Stimulated activated CD4-positive, alpha-beta T cell treated with anti-CD3 and anti-CD28 coated beads, TNF-alpha, amount 100 ng/mL, for 1 hour (primary cell): ENCODE measurements at regions not wholly inside any gene's neighbourhood (a gene's known extent, or its start where the extent isn't known, plus 50 kb on each side); places are given as distances from the start of the nearest gene placed in this dataset.

Source experiments
- DNase-seq, 3 donors: peaks; one replicate each; pipeline ENCODE4 v3.0.0-alpha.2; 2020; ENCODE audit warnings: low read depth in 3 of 3, low spot score in 1 of 3

GRCh38 chr11:116535994-116536393 lies 236.8 kb downstream of the BUD13 start:
- DNase-seq: no peak

DNA sequence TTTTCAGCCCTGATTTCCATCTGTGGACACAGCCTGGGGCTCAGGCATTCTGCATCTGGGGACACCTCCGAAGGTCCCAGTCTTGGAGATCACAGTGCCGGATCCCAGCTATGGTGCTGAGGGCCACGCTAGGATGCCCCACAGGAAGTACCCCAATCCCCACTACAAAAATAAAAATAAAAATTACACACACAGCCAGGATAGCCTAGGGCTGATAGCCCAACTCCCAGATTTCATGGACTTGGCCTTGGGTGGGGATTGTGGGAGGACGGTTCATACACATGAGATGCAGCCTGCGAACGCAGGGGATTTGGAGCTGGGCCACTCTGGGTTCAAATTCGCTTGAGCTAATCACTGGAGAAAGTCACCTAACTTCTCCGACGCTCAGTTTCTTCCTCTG lies 237.7 kb downstream of the BUD13 start:
- DNase-seq: no peak

DNA sequence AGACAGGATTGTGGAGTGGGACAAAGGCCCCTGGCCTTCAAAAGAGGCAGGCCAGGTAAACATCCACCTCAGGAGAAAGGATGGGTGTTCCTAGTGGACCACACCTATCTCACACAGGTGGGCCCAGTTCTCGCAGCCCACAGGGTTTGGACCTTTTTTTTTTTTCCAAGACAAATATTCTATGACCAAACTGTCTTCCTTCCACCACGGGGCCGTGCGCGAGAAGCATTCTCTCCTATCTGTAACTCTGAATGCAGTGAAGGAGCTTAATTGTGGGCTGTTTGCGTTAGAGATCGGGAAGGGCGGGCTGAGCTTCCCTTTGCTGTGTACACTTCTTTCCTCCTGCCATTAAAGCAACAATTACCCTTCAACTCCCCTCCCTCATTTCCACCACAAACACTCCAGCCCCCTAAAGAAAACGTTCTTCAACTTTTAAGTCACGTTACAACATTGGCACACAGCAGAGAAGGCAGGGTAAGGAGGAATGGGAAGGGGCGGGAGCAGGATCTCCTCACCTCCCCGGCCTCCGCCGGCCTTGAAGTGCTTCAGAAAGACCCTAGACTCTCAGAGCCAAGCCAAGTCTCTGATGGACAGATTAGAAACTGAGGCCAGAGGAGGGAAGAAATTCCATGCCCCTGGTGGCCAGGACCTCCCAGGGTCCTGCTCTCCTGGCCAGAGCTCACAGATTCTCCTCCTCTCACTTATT lies 238.4 kb downstream of the BUD13 start:
- no peak for DNase-seq

DNA sequence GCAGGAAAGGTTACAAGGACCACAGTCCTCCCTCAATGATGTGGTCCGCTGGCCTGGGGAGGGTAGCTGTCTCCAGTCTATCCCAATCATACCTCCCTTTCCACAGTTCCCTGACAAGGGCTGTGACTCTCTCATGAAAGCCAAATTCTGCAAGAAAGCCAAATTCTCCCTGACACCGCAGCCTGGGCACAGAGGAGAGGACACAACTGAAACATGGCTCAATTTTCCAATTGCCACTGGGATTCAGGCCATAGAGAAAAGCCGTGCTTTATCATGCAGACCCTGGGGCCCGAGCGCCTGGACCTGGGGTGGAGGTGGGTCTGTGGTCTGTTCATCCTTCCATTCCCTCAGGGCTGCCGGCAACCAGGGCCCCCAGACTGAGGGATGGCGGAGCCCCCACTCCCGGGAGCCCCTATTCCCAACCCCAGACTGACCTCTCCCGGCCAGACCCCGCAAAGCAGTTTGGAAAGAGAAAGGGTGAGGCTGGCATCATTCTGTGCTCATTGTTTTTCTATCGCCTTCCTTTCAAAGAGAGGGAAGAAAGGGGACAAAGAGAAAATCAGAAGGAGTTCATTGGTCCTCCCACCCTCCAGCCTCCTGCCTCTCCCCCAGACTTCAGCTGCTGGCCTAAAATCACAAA lies 239.5 kb downstream of the BUD13 start:
- DNase-seq: no peak

GRCh38 chr11:116532066-116532465 lies 240.7 kb downstream of the BUD13 start:
- DNase-seq: no peak

GRCh38 chr11:116530705-116531104 lies 242.1 kb downstream of the BUD13 start:
- DNase-seq: no peak

GRCh38 chr11:116529271-116529670 lies 243.5 kb downstream of the BUD13 start:
- no peak for DNase-seq

DNA sequence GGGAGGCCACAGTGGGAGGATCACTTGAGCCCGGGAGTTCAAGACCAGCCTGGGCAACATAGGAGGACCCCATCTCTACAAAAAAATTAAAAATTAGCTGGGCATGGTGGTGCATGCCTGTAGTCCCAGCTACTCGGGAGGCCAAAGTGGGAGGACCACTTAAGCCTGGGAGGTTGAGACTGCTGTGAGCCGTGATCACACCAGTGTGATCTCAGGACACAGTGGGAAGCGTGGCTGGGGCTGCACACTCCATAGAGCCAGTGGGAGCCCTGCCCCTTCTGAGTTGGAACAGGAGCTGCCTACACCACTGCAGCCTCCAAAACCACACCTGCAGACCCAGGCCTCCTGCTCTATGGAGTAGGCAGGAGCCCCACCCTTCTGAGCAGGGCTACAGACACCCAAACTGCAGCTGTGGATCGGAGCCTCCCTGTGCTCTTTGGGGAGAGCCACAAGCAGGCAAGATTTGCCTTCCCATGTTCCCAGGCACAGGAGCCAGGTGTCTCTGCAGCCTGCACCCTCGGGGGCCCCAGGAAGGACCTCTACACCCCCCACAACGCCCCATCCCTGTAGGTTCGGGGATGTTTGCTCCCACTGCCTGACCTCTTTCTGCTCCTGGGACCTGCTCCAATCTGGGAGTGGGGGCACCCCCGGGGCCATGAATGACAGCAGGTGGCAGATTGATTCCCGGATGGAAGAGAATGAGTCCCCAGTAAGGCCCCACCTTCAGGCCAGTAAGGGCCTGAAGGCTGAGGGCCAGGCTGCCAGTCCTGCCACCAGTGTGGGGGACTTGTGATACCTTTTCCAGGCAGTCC lies 245.4 kb downstream of the BUD13 start:
- no peak for DNase-seq

DNA sequence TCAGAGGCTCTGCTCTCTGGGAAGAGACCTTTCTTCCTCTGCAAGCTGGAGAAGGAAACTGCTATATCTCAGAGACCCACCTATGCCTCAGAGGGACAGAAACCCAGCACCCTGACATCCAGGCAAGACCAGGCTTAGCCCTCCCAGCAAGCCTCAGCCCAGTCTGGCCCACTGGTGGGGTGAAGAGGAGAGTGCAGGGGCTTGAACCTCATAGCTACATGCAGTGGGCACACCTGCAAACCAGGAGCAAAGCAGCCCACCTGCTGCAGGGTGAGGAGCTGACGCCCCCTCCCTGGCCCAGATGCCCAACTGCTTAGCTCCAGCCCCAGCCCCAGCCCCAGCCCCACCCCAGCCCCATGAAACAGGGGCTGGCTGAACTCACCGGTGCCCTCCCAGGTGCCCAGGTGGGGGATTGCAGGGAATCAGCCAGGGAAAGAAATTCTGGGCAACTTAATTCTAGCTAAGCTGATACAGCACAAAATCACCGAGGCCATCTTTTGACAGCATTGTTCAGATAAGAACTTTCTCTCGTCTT lies 246.8 kb downstream of the BUD13 start:
- DNase-seq: no peak

- DNase-seq: no peak
Observed at GRCh38 chr11:116519499-116519898, 253.3 kb downstream of the BUD13 start.

GRCh38 chr11:116518141-116518540 lies 254.6 kb downstream of the BUD13 start:
- DNase-seq: no peak

GRCh38 chr11:116517584-116517983 lies 255.2 kb downstream of the BUD13 start:
- DNase-seq: no peak

GRCh38 chr11:116517077-116517476 lies 255.7 kb downstream of the BUD13 start:
- no peak for DNase-seq

DNA sequence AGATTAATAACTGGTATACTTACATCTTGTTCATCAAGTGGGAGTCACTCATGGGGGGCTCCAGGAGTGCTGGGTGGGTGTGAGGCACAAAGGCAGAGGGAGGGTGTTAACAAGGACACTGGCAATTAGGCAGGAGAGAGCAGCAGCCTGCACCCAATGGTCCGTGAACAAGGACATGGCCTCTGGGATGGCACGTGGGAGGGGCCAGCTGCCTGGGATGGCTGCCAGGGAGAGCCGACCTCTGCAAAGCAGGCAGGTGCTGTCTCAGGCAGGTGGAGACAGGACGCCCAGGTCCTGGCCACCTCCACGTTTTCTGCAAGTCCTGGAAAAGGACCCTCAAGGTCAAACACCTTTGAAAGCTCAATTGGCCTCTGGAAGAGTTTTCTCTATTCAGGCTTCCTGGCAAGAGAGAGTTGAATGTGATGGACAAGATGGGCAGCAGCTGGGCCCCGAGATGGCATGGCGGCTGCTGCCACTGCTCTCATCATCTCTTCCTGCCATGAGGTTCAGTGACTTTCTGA lies 257.1 kb downstream of the BUD13 start:
- DNase-seq: no peak

DNA sequence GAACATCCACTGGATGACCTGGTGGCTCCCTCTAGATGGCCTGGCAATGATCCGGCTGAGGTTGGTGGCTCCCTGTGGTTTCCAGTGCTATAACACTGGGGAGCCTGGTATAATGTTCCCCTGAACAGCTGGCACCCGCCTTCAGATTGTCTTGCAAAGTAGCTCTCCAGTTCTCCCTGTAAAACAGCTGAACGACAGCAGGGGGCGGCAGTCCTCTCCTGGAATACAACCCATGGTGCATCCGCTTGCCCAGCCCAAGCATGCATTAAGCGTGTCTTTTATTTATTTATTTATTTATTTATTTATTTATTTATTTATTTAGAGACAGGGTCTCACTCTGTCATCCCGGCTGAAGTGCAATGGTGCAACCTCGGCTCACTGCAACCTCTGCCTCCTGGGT lies 258.9 kb downstream of the BUD13 start:
- no peak for DNase-seq

- no peak for DNase-seq
Observed at GRCh38 chr11:116513278-116513823, 259.4 kb downstream of the BUD13 start.

- no peak for DNase-seq
Observed at GRCh38 chr11:116512841-116513240, 259.9 kb downstream of the BUD13 start.

DNA sequence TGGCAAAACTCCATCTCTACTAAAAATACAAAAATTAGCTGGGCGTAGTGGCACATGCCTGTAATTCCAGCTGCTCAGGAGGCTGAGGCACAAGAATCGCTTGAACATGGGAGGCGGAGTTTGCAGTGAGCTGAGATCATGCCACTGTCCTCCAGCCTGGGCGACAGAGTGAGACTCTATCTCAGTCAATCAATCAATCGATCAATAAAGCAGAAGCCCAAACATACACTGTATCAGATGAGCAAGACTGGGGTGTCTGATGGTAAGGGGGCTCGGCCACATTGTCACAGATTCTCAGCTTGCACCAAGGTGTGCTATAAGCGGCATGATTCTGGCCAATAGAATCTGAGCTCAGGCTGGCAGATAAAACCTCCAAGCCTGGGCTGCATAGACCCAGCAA lies 261.1 kb downstream of the BUD13 start:
- no peak for DNase-seq

DNA sequence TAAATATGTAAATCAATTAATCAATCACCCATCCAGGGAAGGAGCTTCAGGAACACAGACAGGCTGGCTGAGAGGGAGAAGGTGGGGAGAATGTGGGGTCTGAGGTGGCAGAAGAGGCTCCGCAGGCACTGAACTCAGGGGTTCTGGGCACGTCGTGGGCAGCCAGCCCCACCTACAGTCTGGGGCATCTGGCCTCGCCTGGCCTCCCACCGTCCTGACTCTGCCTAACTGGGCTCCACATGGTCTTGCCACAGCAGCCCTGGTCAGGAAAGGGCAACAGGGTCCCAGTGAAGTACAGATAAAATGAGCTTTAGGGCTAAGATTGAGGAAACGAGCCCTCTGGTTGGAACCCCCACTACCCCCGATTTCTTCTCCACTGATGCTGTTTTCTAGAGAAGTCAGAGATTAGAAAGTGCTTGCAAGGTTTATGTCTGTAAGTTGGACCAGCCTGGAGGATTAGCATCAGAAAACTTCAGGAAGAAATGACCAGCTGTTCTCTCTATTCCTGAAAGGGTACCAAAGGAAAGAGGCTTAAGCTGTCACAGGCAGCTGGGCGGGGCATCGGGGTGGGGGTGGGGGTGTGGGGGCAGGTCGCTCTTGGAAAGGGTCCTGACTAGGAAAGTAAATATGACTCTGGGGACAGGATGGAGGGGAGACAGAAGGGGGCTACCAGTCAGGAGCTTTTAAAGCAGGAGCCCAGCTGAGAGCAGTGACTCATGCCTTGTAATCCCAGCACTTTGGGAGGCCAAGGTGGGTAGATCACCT lies 261.7 kb downstream of the BUD13 start:
- DNase-seq: no peak

DNA sequence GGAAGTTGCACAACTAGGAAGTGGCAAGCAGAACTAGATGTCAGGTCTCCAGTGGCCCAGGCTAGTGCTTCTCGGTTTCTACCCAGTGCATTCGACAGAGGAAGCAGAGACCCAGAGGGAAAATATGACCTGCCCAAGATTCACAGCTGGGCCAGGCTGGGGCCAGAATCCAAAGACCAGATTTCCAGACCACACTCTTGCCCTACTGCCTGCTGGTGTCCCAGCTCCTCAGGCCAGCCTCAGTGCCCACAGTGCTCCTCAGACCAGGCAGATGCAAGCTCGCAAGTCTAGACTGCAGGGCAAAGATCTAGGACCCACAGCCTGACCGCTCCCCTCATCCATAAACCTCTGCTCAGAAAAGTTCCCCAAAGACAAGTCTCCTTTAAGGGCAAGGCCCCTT lies 262.6 kb downstream of the BUD13 start:
- no peak for DNase-seq

GRCh38 chr11:116509551-116509950 lies 263.2 kb downstream of the BUD13 start:
- DNase-seq: no peak
